CD4-positive, alpha-beta T cell treated with Interleukin-17A for 4 hours (primary cell): ENCODE measurements at regions not wholly inside any gene's neighbourhood (a gene's known extent, or its start where the extent isn't known, plus 50 kb on each side); places are given as distances from the start of the nearest gene placed in this dataset.
"Not testable (repeated sequence)": the region's sequence is repeated elsewhere in the genome, so short reads cannot be mapped to it uniquely, and the experiment has no call there.

Source experiments
- DNase-seq: peaks from one replicate; pipeline ENCODE4 v3.0.0-alpha.2; 2020; ENCODE audit warnings: mixed read lengths

- DNase-seq = no peak
These were observed 68.0 kb upstream of the HELT start for GRCh38 chr4:184950117-184950830.

GRCh38 chr4:184950926-184951325 lies 67.4 kb upstream of the HELT start:
- DNase-seq = no peak

GRCh38 chr4:184951668-184952160 lies 66.6 kb upstream of the HELT start:
- no peak for DNase-seq

- no peak for DNase-seq
These were observed 65.8 kb upstream of the HELT start for GRCh38 chr4:184952522-184952921.

- no peak for DNase-seq
These were observed 64.8 kb upstream of the HELT start for GRCh38 chr4:184953421-184953945.

- no peak for DNase-seq
These were observed 64.3 kb upstream of the HELT start for GRCh38 chr4:184953971-184954370.

- DNase-seq = no peak
These were observed 63.8 kb upstream of the HELT start for GRCh38 chr4:184954482-184954881.

GRCh38 chr4:184955116-184955515 lies 63.2 kb upstream of the HELT start:
- no peak for DNase-seq

- no peak for DNase-seq
These were observed 62.7 kb upstream of the HELT start for GRCh38 chr4:184955636-184956035.

- no peak for DNase-seq
These were observed 60.7 kb upstream of the HELT start for GRCh38 chr4:184957446-184958115.

GRCh38 chr4:184958127-184958922 lies 60.0 kb upstream of the HELT start:
- no peak for DNase-seq

- DNase-seq = no peak
These were observed 59.4 kb upstream of the HELT start for GRCh38 chr4:184958923-184959210.

- no peak for DNase-seq
These were observed 59.0 kb upstream of the HELT start for GRCh38 chr4:184959309-184959708.

- DNase-seq = no peak
These were observed 58.5 kb upstream of the HELT start for GRCh38 chr4:184959786-184960185.

- DNase-seq = no peak
These were observed 57.8 kb upstream of the HELT start for GRCh38 chr4:184960505-184960971.

- DNase-seq = no peak
These were observed 56.6 kb upstream of the HELT start for GRCh38 chr4:184961660-184962059.

GRCh38 chr4:184962125-184962638 lies 56.1 kb upstream of the HELT start:
- DNase-seq = no peak

GRCh38 chr4:184965230-184966050 lies 52.9 kb upstream of the HELT start:
- DNase-seq = not testable (repeated sequence)

- not testable (repeated sequence) for DNase-seq
These were observed 52.1 kb upstream of the HELT start for GRCh38 chr4:184966051-184966691.

- DNase-seq = not testable (repeated sequence)
These were observed 50.6 kb upstream of the HELT start for GRCh38 chr4:184967699-184968098.

- DNase-seq = no peak
These were observed 49.9 kb upstream of the HELT start for GRCh38 chr4:184968366-184968765.
